Ascending aorta (tissue), 2 donors: ENCODE measurements at regions not wholly inside any gene's neighbourhood (a gene's known extent, or its start where the extent isn't known, plus 50 kb on each side); places are given as distances from the start of the nearest gene placed in this dataset.

Experiments
- DNase-seq, 2 donors: peaks; one replicate each; pipeline ENCODE4 v3.0.0-alpha.2; 2019; ENCODE audit warnings: low spot score in 2 of 2
- H3K27ac ChIP-seq, 2 donors: fragments of 200-600 bp; sonication (generic); one replicate each; pipeline ENCODE4 v1.5.1; 2016 to 2017; ENCODE audit warnings: mild to moderate bottlenecking in 1 of 2
- H3K27me3 ChIP-seq: fragments of 200-600 bp; sonication (generic); one replicate; pipeline ENCODE4 v1.5.1; 2017
- H3K36me3 ChIP-seq, 2 donors: fragments of 200-600 bp; sonication (generic); one replicate each; pipeline ENCODE4 v1.5.1; 2016
- H3K4me1 ChIP-seq, 2 donors: fragments of 200-600 bp; sonication (generic); one replicate each; pipeline ENCODE4 v1.5.1; 2016 to 2017; ENCODE audit warnings: mild to moderate bottlenecking in 1 of 2
- H3K4me3 ChIP-seq, 2 donors: fragments of 200-600 bp; sonication (generic); one replicate each; pipeline ENCODE4 v1.5.1; 2016 to 2017; ENCODE audit warnings: mild to moderate bottlenecking in 1 of 2
- H3K9me3 ChIP-seq, 2 donors: fragments of 200-600 bp; sonication (generic); one replicate each; pipeline ENCODE4 v1.5.1; 2016
- CTCF ChIP-seq, 3 experiments: fragments of 200-600 bp in 2 of 3; fragments of 450-650 bp in 1 of 3; sonication (generic) in 2 of 3; IDR thresholded peaks; one replicate each; pipeline ENCODE4 v1.5.1; 2016 to 2019; ENCODE audit warnings: antibody characterized with exemption in 3 of 3, mild to moderate bottlenecking in 1 of 3, moderate library complexity in 1 of 3
- intact Hi-C: fragments of 100-400 bp; cut with DNase I; formaldehyde crosslinking; loops from one replicate; pipeline ENCODE4 v1.15.1; 2023

GRCh38 chr4:156201050-156201449 is 247.4 kb upstream of the CTSO start:
- Histone ChIP-seq H3K4me1 (no peaks in the 10 kb centered on the region), H3K9me3 (no peaks in the 10 kb centered on the region), H3K27ac (no peak overlapping the region), H3K27me3 (no peaks in the 10 kb centered on the region), H3K36me3 (no peaks in the 10 kb centered on the region), H3K4me3 (no peak overlapping the region)
- intact Hi-C loops: no loop called here
- no peak for TF ChIP-seq CTCF (IDR thresholded peaks at IDR 0.05)
- no peak for DNase-seq

GRCh38 chr4:156198511-156198910 is 244.8 kb upstream of the CTSO start:
- H3K36me3 ChIP-seq: no peaks in the 10 kb centered on the region
- H3K4me3 ChIP-seq: no peak overlapping the region
- no peak overlapping the region for H3K27ac ChIP-seq
- no peak for DNase-seq
- intact Hi-C loops: no loop called here
- no peaks in the 10 kb centered on the region for H3K27me3 ChIP-seq
- H3K9me3 ChIP-seq: no peaks in the 10 kb centered on the region
- H3K4me1 ChIP-seq: no peaks in the 10 kb centered on the region
- TF ChIP-seq CTCF (IDR thresholded peaks at IDR 0.05): no peak

- no peak for DNase-seq
- Histone ChIP-seq H3K27ac (no peak overlapping the region), H3K27me3 (no peaks in the 10 kb centered on the region), H3K36me3 (no peaks in the 10 kb centered on the region), H3K4me3 (no peak overlapping the region), H3K9me3 (no peaks in the 10 kb centered on the region), H3K4me1 (no peaks in the 10 kb centered on the region)
- TF ChIP-seq CTCF (IDR thresholded peaks at IDR 0.05): no peak
- intact Hi-C loops: no loop called here
Observed at GRCh38 chr4:156197216-156197615, 243.6 kb upstream of the CTSO start.

- no peaks in the 10 kb centered on the region for H3K4me1 ChIP-seq
- H3K27ac ChIP-seq: no peak overlapping the region
- H3K27me3 ChIP-seq: no peaks in the 10 kb centered on the region
- no peak for DNase-seq
- H3K36me3 ChIP-seq: no peaks in the 10 kb centered on the region
- intact Hi-C loops: no loop called here
- TF ChIP-seq CTCF (IDR thresholded peaks at IDR 0.05): no peak
- no peak overlapping the region for H3K4me3 ChIP-seq
- no peaks in the 10 kb centered on the region for H3K9me3 ChIP-seq
Observed at GRCh38 chr4:156196722-156197121, 243.1 kb upstream of the CTSO start.

GRCh38 chr4:156195914-156196313 is 242.2 kb upstream of the CTSO start:
- Histone ChIP-seq H3K4me1 (no peaks in the 10 kb centered on the region), H3K9me3 (no peaks in the 10 kb centered on the region), H3K36me3 (no peaks in the 10 kb centered on the region), H3K27ac (no peak overlapping the region), H3K4me3 (no peak overlapping the region), H3K27me3 (no peaks in the 10 kb centered on the region)
- no peak for DNase-seq
- intact Hi-C loops: no loop called here
- no peak for TF ChIP-seq CTCF (IDR thresholded peaks at IDR 0.05)

GRCh38 chr4:156194896-156195295 is 241.2 kb upstream of the CTSO start:
- intact Hi-C loops: no loop called here
- H3K27ac ChIP-seq: no peak overlapping the region
- no peaks in the 10 kb centered on the region for H3K27me3 ChIP-seq
- H3K4me3 ChIP-seq: no peak overlapping the region
- TF ChIP-seq CTCF (IDR thresholded peaks at IDR 0.05): no peak
- H3K36me3 ChIP-seq: no peaks in the 10 kb centered on the region
- H3K9me3 ChIP-seq: no peaks in the 10 kb centered on the region
- H3K4me1 ChIP-seq: no peaks in the 10 kb centered on the region
- no peak for DNase-seq
